H9 (cell line): ENCODE measurements at regions not wholly inside any gene's neighbourhood (a gene's known extent, or its start where the extent isn't known, plus 50 kb on each side); places are given as distances from the start of the nearest gene placed in this dataset.

Experiments
- DNase-seq: peaks from one replicate; pipeline ENCODE4 v3.0.0-alpha.2; 2017
- H2AFZ ChIP-seq: one replicate; pipeline ENCODE4 v1.6.1; 2013; ENCODE audit warnings: mild to moderate bottlenecking, low read length, control low read depth, moderate library complexity
- H2AK5ac ChIP-seq: 2 replicates; pipeline ENCODE4 v1.6.1; 2013; ENCODE audit warnings: low read length, control low read depth, mixed read lengths; ENCODE audit not compliant: insufficient read length
- H2BK120ac ChIP-seq: one replicate; pipeline ENCODE4 v1.6.1; 2013; ENCODE audit warnings: low read depth, mild to moderate bottlenecking, low read length, control low read depth, inconsistent platforms; ENCODE audit not compliant: poor library complexity, severe bottlenecking
- H2BK12ac ChIP-seq: 2 replicates; pipeline ENCODE4 v1.6.1; 2013; ENCODE audit warnings: low read length, control low read depth, mixed read lengths, low read depth; ENCODE audit not compliant: insufficient read length
- H2BK15ac ChIP-seq: 2 replicates; pipeline ENCODE4 v1.6.1; 2013; ENCODE audit warnings: low read depth, low read length, control low read depth
- H2BK20ac ChIP-seq: one replicate; pipeline ENCODE4 v1.6.1; 2013; ENCODE audit warnings: low read depth, mild to moderate bottlenecking, low read length, control low read depth, inconsistent platforms; ENCODE audit not compliant: poor library complexity, severe bottlenecking
- H2BK5ac ChIP-seq: 2 replicates; pipeline ENCODE4 v1.6.1; 2013; ENCODE audit warnings: low read length, control low read depth, mixed read lengths; ENCODE audit not compliant: insufficient read length
- H3K14ac ChIP-seq: 2 replicates; pipeline ENCODE4 v1.6.1; 2013; ENCODE audit warnings: low read length, control low read depth; ENCODE audit not compliant: insufficient read depth
- H3K18ac ChIP-seq: 2 replicates; pipeline ENCODE4 v1.6.1; 2013; ENCODE audit warnings: low read depth, mild to moderate bottlenecking, mixed read lengths, low read length, control low read depth; ENCODE audit not compliant: insufficient read length
- H3K23ac ChIP-seq: 2 replicates; pipeline ENCODE4 v1.6.1; 2013; ENCODE audit warnings: low read length, control low read depth, mixed read lengths, low read depth; ENCODE audit not compliant: insufficient read length
- H3K23me2 ChIP-seq: 2 replicates; pipeline ENCODE4 v1.6.1; 2013; ENCODE audit warnings: low read depth, mild to moderate bottlenecking, mixed read lengths, low read length, control low read depth; ENCODE audit not compliant: insufficient read length, poor library complexity, severe bottlenecking
- H3K27ac ChIP-seq: 2 replicates; pipeline ENCODE4 v1.5.1; 2013; ENCODE audit warnings: low read length, control low read depth, mixed read lengths, low read depth; ENCODE audit not compliant: insufficient read length
- H3K27me3 ChIP-seq: 2 replicates; pipeline ENCODE4 v1.6.1; 2013; ENCODE audit warnings: low read length, control low read depth, inconsistent platforms; ENCODE audit not compliant: insufficient read depth
- H3K4ac ChIP-seq: 2 replicates; pipeline ENCODE4 v1.6.1; 2013; ENCODE audit warnings: low read depth, mild to moderate bottlenecking, control low read depth, inconsistent platforms, low read length, moderate library complexity
- H3K4me1 ChIP-seq: 2 replicates; pipeline ENCODE4 v1.6.1; 2013; ENCODE audit warnings: low read length, control low read depth, inconsistent platforms; ENCODE audit not compliant: insufficient read depth
- H3K4me2 ChIP-seq: 2 replicates; pipeline ENCODE4 v1.6.1; 2013; ENCODE audit warnings: low read length, control low read depth, mixed read lengths; ENCODE audit not compliant: insufficient read length, insufficient read depth
- H3K56ac ChIP-seq: 2 replicates; pipeline ENCODE4 v1.6.1; 2013; ENCODE audit warnings: low read depth, mild to moderate bottlenecking, mixed read lengths, low read length, control low read depth; ENCODE audit not compliant: insufficient read length
- H3K79me1 ChIP-seq: 2 replicates; pipeline ENCODE4 v1.6.1; 2013; ENCODE audit warnings: low read depth, mild to moderate bottlenecking, moderate library complexity, low read length, control low read depth, inconsistent platforms; ENCODE audit not compliant: insufficient read depth, poor library complexity, severe bottlenecking
- H3K79me2 ChIP-seq: 2 replicates; pipeline ENCODE4 v1.6.1; 2013; ENCODE audit warnings: low read length, control low read depth, inconsistent platforms; ENCODE audit not compliant: insufficient read depth
- H3K9ac ChIP-seq: 2 replicates; pipeline ENCODE4 v1.6.1; 2013; ENCODE audit warnings: low read length, control low read depth, mixed read lengths; ENCODE audit not compliant: insufficient read length; ENCODE audit errors: extremely low read depth
- H3K9me3 ChIP-seq: one replicate; pipeline ENCODE4 v1.6.1; 2013; ENCODE audit warnings: low read depth, low read length, inconsistent platforms; ENCODE audit not compliant: control insufficient read depth
- H3T11ph ChIP-seq: one replicate; pipeline ENCODE4 v1.6.1; 2013; ENCODE audit warnings: mild to moderate bottlenecking, low read length, control low read depth, inconsistent platforms
- H4K20me1 ChIP-seq: one replicate; pipeline ENCODE4 v1.6.1; 2013; ENCODE audit not compliant: control insufficient read depth, insufficient read length, insufficient read depth
- H4K5ac ChIP-seq: 2 replicates; pipeline ENCODE4 v1.6.1; 2013; ENCODE audit warnings: low read depth, mild to moderate bottlenecking, mixed read lengths, low read length, control low read depth; ENCODE audit not compliant: insufficient read length
- H4K8ac ChIP-seq: replicated peaks from 2 replicates; pipeline ENCODE4 v1.6.1; 2013; ENCODE audit warnings: low read length, control low read depth, mixed read lengths, low read depth; ENCODE audit not compliant: insufficient read length
- H4K91ac ChIP-seq: 2 replicates; pipeline ENCODE4 v1.6.1; 2013; ENCODE audit warnings: low read depth, mild to moderate bottlenecking, moderate library complexity, mixed read lengths, low read length, control low read depth; ENCODE audit not compliant: insufficient read length
- H3K27ac Mint-ChIP-seq, 3 experiments: 2 replicates in 2 of 3; 3 replicates in 1 of 3; pipeline ENCODE4 v1.8.0; 2020 to 2021; ENCODE audit warnings: mixed read lengths in 3 of 3, mild to moderate bottlenecking in 1 of 3, moderate library complexity in 1 of 3
- H3K27me3 Mint-ChIP-seq: 2 replicates; pipeline ENCODE4 v1.8.0; 2021; ENCODE audit warnings: low read depth, mild to moderate bottlenecking, moderate library complexity, mixed read lengths
- H3K36me3 Mint-ChIP-seq, 3 experiments: 2 replicates in 2 of 3; 3 replicates in 1 of 3; pipeline ENCODE4 v1.8.0; 2020 to 2021; ENCODE audit warnings: low read depth in 3 of 3, mixed read lengths in 3 of 3; ENCODE audit not compliant: insufficient read depth in 1 of 3
- H3K4me1 Mint-ChIP-seq, 2 experiments: 2 replicates each; pipeline ENCODE4 v1.8.0; 2020; ENCODE audit warnings: mixed read lengths in 2 of 2
- H3K4me3 Mint-ChIP-seq, 2 experiments: 2 replicates in 1 of 2; 3 replicates in 1 of 2; pipeline ENCODE4 v1.8.0; 2020 to 2021; ENCODE audit warnings: mild to moderate bottlenecking in 2 of 2, mixed read lengths in 2 of 2, moderate library complexity in 1 of 2
- H3K9me3 Mint-ChIP-seq, 2 experiments: 2 replicates in 1 of 2; 3 replicates in 1 of 2; pipeline ENCODE4 v1.8.0; 2020; ENCODE audit warnings: mild to moderate bottlenecking in 2 of 2, mixed read lengths in 2 of 2, moderate library complexity in 1 of 2
- CTCF ChIP-seq: fragments of 200-600 bp; sonication (generic); conservative IDR thresholded peaks from 3 replicates; pipeline ENCODE4 v1.8.0; 2021; ENCODE audit warnings: antibody characterized with exemption, mild to moderate bottlenecking
- WGBS: extraction: QIAGEN DNeasy Blood & Tissue Kit; methylation state at CpG from one replicate; pipeline ENCODE4 v1.1.7; 2013; ENCODE audit warnings: missing lambda C conversion rate, low lambda C conversion rate, mixed read lengths; ENCODE audit not compliant: insufficient read length; ENCODE audit errors: extremely low coverage; 5-methylcytosine and 5-hydroxymethylcytosine counted together

GRCh38 chr5:175347931-175348330 lies 96.1 kb downstream of the DRD1 start:
- no peak overlapping the region for H4K5ac ChIP-seq
- no peak overlapping the region for H2AFZ ChIP-seq
- H3K23ac ChIP-seq: no peak overlapping the region
- no peaks in the 10 kb centered on the region for H3K23me2 ChIP-seq
- no peak overlapping the region for H3K14ac ChIP-seq
- Mint-ChIP-seq H3K9me3 (peaks cover 0 to 3% of the 10 kb centered on the region in 2 experiments; a peak in 2 of 5 replicates), H3K4me1 (peaks cover 25 to 27% of the 10 kb centered on the region in 2 experiments), H3K36me3 (no peaks in the 10 kb centered on the region; a peak in 1 of 7 replicates), H3K4me3 (no peak overlapping the region), H3K27ac (no peak overlapping the region), H3K27me3 (peaks cover 10% of the 10 kb centered on the region)
- H4K8ac ChIP-seq: no peak overlapping the region
- WGBS: no CpG with 5 or more reads among the region's 1 CpG
- no peak for DNase-seq
- no peak overlapping the region for H2BK12ac ChIP-seq
- H4K91ac ChIP-seq: no peak overlapping the region
- no peak overlapping the region for H2BK15ac ChIP-seq
- H2BK5ac ChIP-seq: no peak overlapping the region
- H2BK120ac ChIP-seq: no peak overlapping the region
- H3K4ac ChIP-seq: no peak overlapping the region
- H3K27me3 ChIP-seq: no peaks in the 10 kb centered on the region; the same call in 1 of the 2 replicates
- H3K79me2 ChIP-seq: no peaks in the 10 kb centered on the region
- no peak overlapping the region for H3K27ac ChIP-seq
- no peak overlapping the region for H3K4me2 ChIP-seq
- H3K56ac ChIP-seq: no peak overlapping the region
- H3T11ph ChIP-seq: no peak overlapping the region
- no peak overlapping the region for H3K18ac ChIP-seq
- H4K20me1 ChIP-seq: no peaks in the 10 kb centered on the region
- H3K9me3 ChIP-seq: no peaks in the 10 kb centered on the region
- no peak overlapping the region for H2AK5ac ChIP-seq
- H2BK20ac ChIP-seq: no peak overlapping the region
- H3K9ac ChIP-seq: no peak overlapping the region
- no peaks in the 10 kb centered on the region for H3K79me1 ChIP-seq
- no peak for TF ChIP-seq CTCF
- H3K4me1 ChIP-seq: peaks cover 4% of the 10 kb centered on the region; the same call in 1 of the 2 replicates
